ENCODE measurements at regions not wholly inside any gene's neighbourhood (a gene's known extent, or its start where the extent isn't known, plus 50 kb on each side); places are given as distances from the start of the nearest gene placed in this dataset.
"Not testable (repeated sequence)": the region's sequence is repeated elsewhere in the genome, so short reads cannot be mapped to it uniquely, and the experiment has no call there.

- DNase-seq (ENCODE audit: low read depth in 2 of 2): no peak
Observed at GRCh38 chr6:103617642-103618041, 1242.1 kb downstream of the HACE1 start.

- DNase-seq (ENCODE audit: low read depth in 2 of 2): no peak
Observed at GRCh38 chr6:103587722-103588121, 1272.0 kb downstream of the HACE1 start.

- no peak for DNase-seq (ENCODE audit: low read depth in 2 of 2)
Observed at GRCh38 chr6:103578115-103578514, 1281.6 kb downstream of the HACE1 start.

DNA sequence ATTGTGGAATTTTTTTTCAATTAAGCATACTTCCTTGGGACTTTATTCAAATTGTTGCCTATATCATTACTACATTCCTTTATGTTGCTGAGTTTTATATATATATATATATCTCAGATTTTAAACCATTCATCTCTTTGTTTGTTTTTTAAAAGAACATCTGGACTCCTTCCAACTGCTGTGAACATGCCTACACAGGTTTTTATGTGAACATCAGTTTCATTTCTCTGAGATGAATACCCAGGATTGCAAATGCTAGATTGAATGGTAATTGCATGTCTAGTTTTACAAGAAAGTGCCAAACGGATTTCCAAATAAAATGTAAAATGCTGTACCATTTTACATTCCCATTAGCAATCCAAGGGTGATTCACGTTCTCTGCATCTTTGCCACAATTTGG is 1289.3 kb downstream of the HACE1 start:
- DNase-seq (ENCODE audit: low read depth in 2 of 2): no peak

DNA sequence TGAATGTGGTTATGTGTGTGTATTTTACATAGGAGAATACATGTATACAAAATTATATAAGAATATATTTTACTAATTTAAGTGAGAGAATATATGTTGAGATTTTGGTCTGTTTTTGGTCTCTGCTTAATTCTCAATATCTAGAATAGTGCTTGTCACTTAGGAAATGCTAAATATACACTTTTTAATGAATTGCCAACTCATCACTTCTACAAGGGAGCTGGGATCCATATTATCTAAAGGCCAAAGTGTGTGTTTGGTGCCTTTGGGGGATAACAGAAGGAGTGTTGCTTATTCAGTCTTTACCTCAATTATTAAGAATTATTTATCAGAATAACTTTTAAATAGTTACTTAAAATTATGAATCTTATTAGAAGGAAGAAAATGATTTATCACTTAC is 1304.8 kb downstream of the HACE1 start:
- DNase-seq (ENCODE audit: low read depth in 2 of 2): no peak

DNA sequence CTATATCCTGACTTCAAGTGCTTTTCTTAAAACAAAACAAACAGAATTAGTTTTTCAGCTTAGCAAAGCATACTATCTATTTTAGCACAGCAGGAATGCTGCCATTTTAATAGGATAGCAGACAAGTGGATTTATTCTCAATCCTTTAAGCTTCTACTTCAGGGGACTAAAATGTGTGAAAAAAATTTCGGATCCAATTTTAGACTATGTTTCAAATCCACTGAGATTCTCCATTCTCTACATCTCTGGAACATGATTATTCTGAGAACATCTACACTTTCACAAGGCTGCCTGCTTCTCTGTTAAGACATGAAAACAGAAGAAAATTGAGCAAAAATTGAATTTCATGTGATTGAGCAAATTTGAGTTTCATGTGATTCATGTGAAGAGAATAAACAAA is 1321.3 kb downstream of the HACE1 start:
- DNase-seq (ENCODE audit: low read depth in 2 of 2): no peak

DNA sequence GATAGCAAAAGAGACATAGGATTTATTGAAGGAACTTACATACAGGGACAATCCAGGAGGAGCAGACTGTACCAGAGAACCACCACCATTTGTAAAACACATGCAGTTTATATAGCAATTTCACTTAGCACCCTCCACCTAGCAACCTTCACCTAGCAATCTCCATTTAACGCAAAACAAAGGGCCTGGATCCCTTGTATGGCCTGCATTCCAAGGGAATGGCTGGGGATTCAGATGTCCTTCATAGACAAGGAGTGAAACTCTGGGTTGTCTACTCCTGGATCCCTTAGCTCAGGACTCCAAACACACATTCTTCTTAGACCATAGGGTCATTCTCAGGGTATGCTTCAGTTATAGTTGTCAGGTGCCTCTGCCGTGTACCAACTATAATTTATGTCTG is 1324.9 kb downstream of the HACE1 start:
- DNase-seq (ENCODE audit: low read depth in 2 of 2): no peak

GRCh38 chr6:103534095-103534494 is 1325.6 kb downstream of the HACE1 start:
- DNase-seq (ENCODE audit: low read depth in 2 of 2): no peak

GRCh38 chr6:103522045-103522444 is 1337.7 kb downstream of the HACE1 start:
- DNase-seq (ENCODE audit: low read depth in 2 of 2): no peak

GRCh38 chr6:103516336-103516735 is 1343.4 kb downstream of the HACE1 start:
- no peak for DNase-seq (ENCODE audit: low read depth in 2 of 2)

GRCh38 chr6:103507052-103507451 is 1352.7 kb downstream of the HACE1 start:
- no peak for DNase-seq (ENCODE audit: low read depth in 2 of 2)

DNA sequence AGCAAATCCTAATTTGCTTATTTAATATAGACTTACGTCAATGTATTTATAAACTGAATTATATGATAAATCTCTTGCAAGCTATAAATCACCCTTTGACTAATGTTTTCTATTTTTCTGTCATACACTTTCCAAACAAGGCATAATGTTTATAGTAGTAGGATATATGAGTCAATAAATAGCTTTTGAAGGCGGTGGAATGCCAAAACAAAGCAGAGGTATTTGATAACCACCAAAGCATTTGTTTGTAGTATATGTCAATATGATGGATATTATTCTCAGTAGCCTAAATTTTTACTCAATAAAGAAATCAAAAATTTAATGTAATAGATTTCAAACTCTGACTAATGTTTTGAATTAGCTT is 1354.6 kb downstream of the HACE1 start:
- no peak for DNase-seq (ENCODE audit: low read depth in 2 of 2)

- no peak for DNase-seq (ENCODE audit: low read depth in 2 of 2)
Observed at GRCh38 chr6:103504501-103505154, 1355.1 kb downstream of the HACE1 start.

DNA sequence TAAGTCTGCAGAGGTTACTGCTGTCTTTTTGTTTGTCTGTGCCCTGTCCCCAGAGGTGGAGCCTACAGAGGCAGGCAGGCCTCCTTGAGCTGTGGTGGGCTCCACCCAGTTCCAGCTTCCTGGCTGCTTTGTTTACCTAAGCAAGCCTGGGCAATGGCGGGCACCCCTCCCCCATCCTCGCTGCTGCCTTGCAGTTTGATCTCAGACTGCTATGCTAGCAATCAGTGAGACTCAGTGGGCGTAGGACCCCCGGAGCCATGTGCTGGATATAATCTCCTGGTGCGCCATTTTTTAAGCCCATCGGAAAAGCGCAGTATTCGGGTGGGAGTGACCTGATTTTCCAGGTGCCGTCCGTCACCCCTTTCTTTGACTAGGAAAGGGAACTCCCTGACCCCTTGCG is 1363.1 kb downstream of the HACE1 start:
- not testable (repeated sequence) for DNase-seq (ENCODE audit: low read depth in 2 of 2)

GRCh38 chr6:103456652-103457051 is 1403.1 kb downstream of the HACE1 start:
- no peak for DNase-seq (ENCODE audit: low read depth in 2 of 2)

GRCh38 chr6:103455275-103455674 is 1404.4 kb downstream of the HACE1 start:
- DNase-seq (ENCODE audit: low read depth in 2 of 2): no peak

- no peak for DNase-seq (ENCODE audit: low read depth in 2 of 2)
Observed at GRCh38 chr6:103409475-103409874, 1450.2 kb downstream of the HACE1 start.

- no peak for DNase-seq (ENCODE audit: low read depth in 2 of 2)
Observed at GRCh38 chr6:103405321-103405720, 1454.4 kb downstream of the HACE1 start.

DNA sequence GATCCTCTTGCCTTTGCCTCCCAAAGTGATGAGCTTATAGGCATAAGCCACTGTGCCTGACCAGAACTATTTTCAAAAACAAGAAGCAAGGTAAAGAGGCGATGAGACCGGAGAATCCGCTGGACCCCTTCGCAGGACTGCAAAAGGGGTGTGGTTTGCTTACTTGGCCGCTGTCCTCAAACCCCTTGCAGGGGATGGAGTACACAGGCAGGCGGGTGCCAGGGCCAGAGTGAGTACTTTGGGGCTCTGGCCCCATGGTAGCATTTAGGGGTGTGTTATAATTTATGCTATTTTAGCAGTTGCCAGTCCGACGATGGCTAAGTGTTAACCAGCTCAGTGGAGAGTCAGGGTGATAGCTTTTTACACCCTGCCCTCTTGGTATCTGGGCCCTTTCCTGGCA is 1454.9 kb downstream of the HACE1 start:
- no peak for DNase-seq (ENCODE audit: low read depth in 2 of 2)

- no peak for DNase-seq (ENCODE audit: low read depth in 2 of 2)
Observed at GRCh38 chr6:103396768-103397167, 1463.0 kb downstream of the HACE1 start.

- DNase-seq (ENCODE audit: low read depth in 2 of 2): no peak
Observed at GRCh38 chr6:103379272-103379671, 1480.4 kb downstream of the HACE1 start.

DNA sequence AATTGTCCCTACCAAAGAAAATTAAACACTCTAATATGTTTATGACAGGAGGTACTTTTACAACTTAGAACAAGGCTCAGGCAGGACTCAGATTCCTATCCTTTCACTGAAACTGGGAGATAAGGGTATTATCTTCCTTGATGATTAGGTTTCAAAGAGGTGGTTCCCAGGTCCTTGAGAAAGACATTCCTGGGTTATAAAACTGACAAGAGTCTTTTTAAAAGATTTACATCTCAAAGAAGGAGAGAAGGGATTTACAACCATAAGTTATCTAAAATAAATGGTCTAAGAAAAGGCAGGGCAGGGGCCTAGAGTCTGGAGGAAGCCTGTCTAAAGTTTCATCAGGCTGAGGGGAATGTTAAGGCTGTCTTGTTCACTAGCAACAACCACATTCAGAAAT is 1492.5 kb downstream of the HACE1 start:
- DNase-seq (ENCODE audit: low read depth in 2 of 2): no peak

DNA sequence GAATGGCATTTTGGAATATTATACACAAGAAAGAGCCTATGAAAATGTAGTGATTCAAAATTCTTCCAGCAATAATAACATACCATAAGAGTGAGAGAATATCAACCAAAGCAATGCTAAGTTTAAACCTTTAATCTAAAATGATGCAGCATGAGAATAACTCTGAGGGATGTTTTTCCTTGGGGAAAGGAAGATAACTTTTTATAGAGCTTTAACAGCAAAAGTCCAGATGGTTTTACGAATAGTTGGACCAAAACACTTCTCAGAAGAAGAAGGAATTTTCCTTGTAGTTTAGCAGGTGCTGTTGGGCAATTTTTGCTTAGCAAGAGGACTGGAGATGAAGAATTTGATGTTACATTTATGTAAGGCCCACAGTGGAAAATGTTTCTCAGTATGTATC is 1503.2 kb downstream of the HACE1 start:
- DNase-seq (ENCODE audit: low read depth in 2 of 2): no peak

DNA sequence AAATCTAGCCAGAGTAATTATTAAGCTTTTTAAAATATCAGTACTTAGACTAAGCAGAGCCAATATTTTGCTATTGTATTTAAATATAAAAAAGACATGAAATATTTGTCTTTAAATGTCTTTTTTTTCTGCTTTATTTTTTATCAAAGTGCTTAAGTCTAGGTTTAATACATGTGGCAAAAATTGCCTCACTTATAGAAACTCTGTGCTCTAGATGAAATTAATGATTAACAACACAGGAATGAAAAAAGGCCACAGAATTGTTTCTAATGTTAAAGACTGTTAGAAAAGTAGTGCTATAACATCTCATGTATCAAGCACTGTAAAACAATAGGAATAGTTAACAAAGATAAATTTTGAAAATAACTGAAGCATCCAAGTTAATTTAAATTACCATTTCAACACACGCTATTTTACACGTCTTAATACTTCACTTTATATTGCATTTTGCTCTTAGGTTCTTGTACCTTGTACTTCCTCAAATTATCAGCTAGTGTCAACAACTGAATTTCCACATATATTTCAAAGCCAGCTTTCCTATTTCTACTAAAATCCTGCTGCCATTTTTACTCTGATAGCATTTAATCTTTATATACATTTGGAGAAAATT is 1515.1 kb downstream of the HACE1 start:
- DNase-seq (ENCODE audit: low read depth in 2 of 2): no peak
